Activated CD8-positive, alpha-beta T cell treated with anti-CD3 and anti-CD28 coated beads, Interleukin-2, amount 10 ng/mL, durations not matched to agents 7 days and 5 days (primary cell): ENCODE measurements at regions not wholly inside any gene's neighbourhood (a gene's known extent, or its start where the extent isn't known, plus 50 kb on each side); places are given as distances from the start of the nearest gene placed in this dataset.
A peak's percentile ranks its signal among the peaks of the same experiment; 100 is the strongest.

ENCODE experiments used
- ATAC-seq: fragments of 150-1000 bp; cut with Tn5 transposase; one replicate; pipeline ENCODE4 v1.10.0; 2021; ENCODE audit warnings: moderate library complexity
- CTCF ChIA-PET: fragments of 350-600 bp; sonication (Branson Sonifier 250); formaldehyde crosslinking; loops from one replicate; lab custom pipeline; 2021; ENCODE audit warnings: antibody characterized with exemption; lab: Charles Lee
- POLR2A ChIA-PET: fragments of 350-600 bp; sonication (Branson Sonifier 250); formaldehyde crosslinking; loops from one replicate; lab custom pipeline; 2021; ENCODE audit warnings: antibody characterized with exemption; lab: Charles Lee
- DNase-seq: peaks from one replicate; pipeline ENCODE4 v3.0.0-alpha.2; 2020
- H3K27ac Mint-ChIP-seq: one replicate; pipeline ENCODE4 v1.8.0; 2021; ENCODE audit warnings: mild to moderate bottlenecking, mixed read lengths
- H3K27me3 Mint-ChIP-seq: one replicate; pipeline ENCODE4 v1.8.0; 2021; ENCODE audit warnings: low read depth, mixed read lengths
- H3K36me3 Mint-ChIP-seq: one replicate; pipeline ENCODE4 v1.8.0; 2021; ENCODE audit warnings: low read depth, mixed read lengths
- H3K4me1 Mint-ChIP-seq: one replicate; pipeline ENCODE4 v1.8.0; 2021; ENCODE audit warnings: low read depth, mixed read lengths
- H3K4me3 Mint-ChIP-seq: one replicate; pipeline ENCODE4 v1.8.0; 2021; ENCODE audit warnings: mild to moderate bottlenecking, mixed read lengths
- H3K9me3 Mint-ChIP-seq: one replicate; pipeline ENCODE4 v1.8.0; 2022; ENCODE audit warnings: mixed read lengths; ENCODE audit not compliant: insufficient read depth

- ChIA-PET CTCF (no interaction called here), POLR2A (interaction anchor here (0.6 kb wide), 1 partner anchor 378 kb away, joined by 3 read pairs; the partner anchor contains the start of gene TGFBR2)
- Mint-ChIP-seq H3K27ac (peak overlapping the region; percentile 78), H3K4me1 (peaks cover 49% of the 10 kb centered on the region), H3K4me3 (no peak overlapping the region), H3K9me3 (peaks cover 8% of the 10 kb centered on the region), H3K36me3 (peaks cover 28% of the 10 kb centered on the region), H3K27me3 (no peaks in the 10 kb centered on the region)
- DNase-seq (no peak), ATAC-seq (peak; percentile 81)
These were observed 378.7 kb upstream of the TGFBR2 start for GRCh38 chr3:30227571-30228301.

GRCh38 chr3:30228302-30228631 lies 378.1 kb upstream of the TGFBR2 start:
- DNase-seq (no peak), ATAC-seq (no peak)
- peaks cover 47% of the 10 kb centered on the region for H3K4me1 Mint-ChIP-seq
- ChIA-PET POLR2A (no interaction called here), CTCF (no interaction called here)
- H3K4me3 Mint-ChIP-seq = no peak overlapping the region
- peaks cover 25% of the 10 kb centered on the region for H3K36me3 Mint-ChIP-seq
- H3K9me3 Mint-ChIP-seq = peaks cover 8% of the 10 kb centered on the region
- H3K27ac Mint-ChIP-seq = peak overlapping the region; percentile 78
- no peaks in the 10 kb centered on the region for H3K27me3 Mint-ChIP-seq

- peaks cover 8% of the 10 kb centered on the region for H3K9me3 Mint-ChIP-seq
- CTCF ChIA-PET = interaction anchor here (1.6 to 1.7 kb wide), 2 partner anchors 8 to 32 kb away, joined by 4 read pairs; no protein-coding TSS in a partner anchor
- no peak overlapping the region for H3K27ac Mint-ChIP-seq
- no peak for ATAC-seq
- DNase-seq = no peak
- H3K4me1 Mint-ChIP-seq = peaks cover 39% of the 10 kb centered on the region
- H3K36me3 Mint-ChIP-seq = peaks cover 18% of the 10 kb centered on the region
- H3K27me3 Mint-ChIP-seq = no peaks in the 10 kb centered on the region
- POLR2A ChIA-PET = no interaction called here
- no peak overlapping the region for H3K4me3 Mint-ChIP-seq
These were observed 374.9 kb upstream of the TGFBR2 start for GRCh38 chr3:30231277-30232141.

GRCh38 chr3:30232142-30232541 lies 374.3 kb upstream of the TGFBR2 start:
- ATAC-seq = no peak
- H3K27ac Mint-ChIP-seq = no peak overlapping the region
- H3K36me3 Mint-ChIP-seq = peaks cover 15% of the 10 kb centered on the region
- no peaks in the 10 kb centered on the region for H3K27me3 Mint-ChIP-seq
- no peak for DNase-seq
- peaks cover 37% of the 10 kb centered on the region for H3K4me1 Mint-ChIP-seq
- peaks cover 8% of the 10 kb centered on the region for H3K9me3 Mint-ChIP-seq
- ChIA-PET POLR2A (no interaction called here), CTCF (interaction anchor here (1.0 kb wide), 1 partner anchor 33 kb away, joined by 3 read pairs; no protein-coding TSS in a partner anchor)
- H3K4me3 Mint-ChIP-seq = no peak overlapping the region

- ChIA-PET CTCF (interaction anchor here (0.9 to 1.0 kb wide), 2 partner anchors 12 to 36 kb away, joined by 3 read pairs; no protein-coding TSS in a partner anchor), POLR2A (no interaction called here)
- Mint-ChIP-seq H3K9me3 (peaks cover 6% of the 10 kb centered on the region), H3K27me3 (no peaks in the 10 kb centered on the region), H3K27ac (no peak overlapping the region), H3K4me3 (no peak overlapping the region), H3K4me1 (peaks cover 21% of the 10 kb centered on the region), H3K36me3 (peaks cover 4% of the 10 kb centered on the region)
- DNase-seq (no peak), ATAC-seq (no peak)
These were observed 372.3 kb upstream of the TGFBR2 start for GRCh38 chr3:30233913-30234646.

GRCh38 chr3:30236011-30236410 lies 370.4 kb upstream of the TGFBR2 start:
- DNase-seq = no peak
- peaks cover 13% of the 10 kb centered on the region for H3K4me1 Mint-ChIP-seq
- H3K27ac Mint-ChIP-seq = no peak overlapping the region
- peaks cover 3% of the 10 kb centered on the region for H3K36me3 Mint-ChIP-seq
- ATAC-seq = no peak
- no peak overlapping the region for H3K4me3 Mint-ChIP-seq
- no peaks in the 10 kb centered on the region for H3K27me3 Mint-ChIP-seq
- CTCF ChIA-PET = interaction anchor here (1.2 kb wide), 1 partner anchor 84 kb away, joined by 3 read pairs; no protein-coding TSS in a partner anchor
- POLR2A ChIA-PET = no interaction called here
- peaks cover 3% of the 10 kb centered on the region for H3K9me3 Mint-ChIP-seq

GRCh38 chr3:30241721-30242120 lies 364.7 kb upstream of the TGFBR2 start:
- no peaks in the 10 kb centered on the region for H3K27me3 Mint-ChIP-seq
- no peak overlapping the region for H3K4me3 Mint-ChIP-seq
- no peak for ATAC-seq
- peaks cover 3% of the 10 kb centered on the region for H3K9me3 Mint-ChIP-seq
- H3K27ac Mint-ChIP-seq = no peak overlapping the region
- ChIA-PET POLR2A (no interaction called here), CTCF (no interaction called here)
- H3K4me1 Mint-ChIP-seq = no peaks in the 10 kb centered on the region
- no peak for DNase-seq
- no peaks in the 10 kb centered on the region for H3K36me3 Mint-ChIP-seq

GRCh38 chr3:30245858-30246622 lies 360.4 kb upstream of the TGFBR2 start:
- peaks cover 4% of the 10 kb centered on the region for H3K9me3 Mint-ChIP-seq
- ChIA-PET CTCF (interaction anchor here (0.9 to 1.2 kb wide), 2 partner anchors 12 to 13 kb away, joined by 3 read pairs; no protein-coding TSS in a partner anchor), POLR2A (no interaction called here)
- H3K36me3 Mint-ChIP-seq = peaks cover 5% of the 10 kb centered on the region
- no peak for DNase-seq
- H3K4me3 Mint-ChIP-seq = no peak overlapping the region
- no peaks in the 10 kb centered on the region for H3K27me3 Mint-ChIP-seq
- H3K27ac Mint-ChIP-seq = no peak overlapping the region
- H3K4me1 Mint-ChIP-seq = peaks cover 9% of the 10 kb centered on the region
- no peak for ATAC-seq

GRCh38 chr3:30248423-30248822 lies 358.0 kb upstream of the TGFBR2 start:
- Mint-ChIP-seq H3K9me3 (peaks cover 4% of the 10 kb centered on the region), H3K4me3 (no peak overlapping the region), H3K36me3 (peaks cover 5% of the 10 kb centered on the region), H3K27ac (peak overlapping the region; percentile 10), H3K27me3 (no peaks in the 10 kb centered on the region), H3K4me1 (peaks cover 9% of the 10 kb centered on the region)
- CTCF ChIA-PET = interaction anchor here (0.6 to 1.2 kb wide), 2 partner anchors 26 to 49 kb away, joined by 3 to 6 read pairs; no protein-coding TSS in a partner anchor
- POLR2A ChIA-PET = no interaction called here
- peak; percentile 76 for ATAC-seq
- DNase-seq = no peak

GRCh38 chr3:30252474-30252873 lies 353.9 kb upstream of the TGFBR2 start:
- CTCF ChIA-PET = no interaction called here
- DNase-seq = no peak
- H3K9me3 Mint-ChIP-seq = peaks cover 8% of the 10 kb centered on the region
- H3K36me3 Mint-ChIP-seq = peaks cover 5% of the 10 kb centered on the region
- no peak overlapping the region for H3K4me3 Mint-ChIP-seq
- peaks cover 9% of the 10 kb centered on the region for H3K4me1 Mint-ChIP-seq
- no peak for ATAC-seq
- H3K27me3 Mint-ChIP-seq = no peaks in the 10 kb centered on the region
- no peak overlapping the region for H3K27ac Mint-ChIP-seq
- POLR2A ChIA-PET = no interaction called here

- Mint-ChIP-seq H3K27me3 (no peaks in the 10 kb centered on the region), H3K36me3 (peaks cover 5% of the 10 kb centered on the region), H3K27ac (no peak overlapping the region), H3K4me1 (peaks cover 3% of the 10 kb centered on the region), H3K9me3 (peaks cover 11% of the 10 kb centered on the region), H3K4me3 (no peak overlapping the region)
- ATAC-seq (no peak), DNase-seq (no peak)
- POLR2A ChIA-PET = no interaction called here
- CTCF ChIA-PET = no interaction called here
These were observed 352.6 kb upstream of the TGFBR2 start for GRCh38 chr3:30253832-30254231.
